Hepatocyte (in vitro differentiated cells): ENCODE measurements at regions not wholly inside any gene's neighbourhood (a gene's known extent, or its start where the extent isn't known, plus 50 kb on each side); places are given as distances from the start of the nearest gene placed in this dataset.

Source experiments
- DNase-seq: peaks from one replicate; pipeline ENCODE4 v3.0.0-alpha.2; 2016; ENCODE audit warnings: low spot score
- H2AFZ ChIP-seq: fragments of 200-600 bp; sonication (generic); 2 replicates; pipeline ENCODE4 v1.6.0; 2016; ENCODE audit warnings: antibody characterized with exemption, mild to moderate bottlenecking
- H3K27ac ChIP-seq: fragments of 200-600 bp; sonication (generic); 2 replicates; pipeline ENCODE4 v1.5.1; 2016; ENCODE audit warnings: mild to moderate bottlenecking
- H3K27me3 ChIP-seq: fragments of 200-600 bp; sonication (generic); 2 replicates; pipeline ENCODE4 v1.6.1; 2016
- H3K36me3 ChIP-seq: fragments of 200-600 bp; sonication (generic); replicated peaks from 2 replicates; pipeline ENCODE4 v1.5.1; 2016; ENCODE audit warnings: low read depth; ENCODE audit not compliant: insufficient read depth
- H3K4me1 ChIP-seq: fragments of 200-600 bp; sonication (generic); 2 replicates; pipeline ENCODE4 v1.5.1; 2016; ENCODE audit warnings: mild to moderate bottlenecking, moderate library complexity; ENCODE audit not compliant: insufficient read depth
- H3K4me2 ChIP-seq: fragments of 200-600 bp; sonication (generic); 2 replicates; pipeline ENCODE4 v1.6.0; 2016
- H3K4me3 ChIP-seq: fragments of 200-600 bp; sonication (generic); 2 replicates; pipeline ENCODE4 v1.5.1; 2016; ENCODE audit warnings: mild to moderate bottlenecking
- H3K79me2 ChIP-seq: fragments of 200-600 bp; sonication (generic); 2 replicates; pipeline ENCODE4 v1.6.0; 2017; ENCODE audit warnings: mild to moderate bottlenecking
- H3K9me2 ChIP-seq: fragments of 200-600 bp; sonication (generic); replicated peaks from 2 replicates; pipeline ENCODE4 v1.6.0; 2017; ENCODE audit warnings: mild to moderate bottlenecking; ENCODE audit not compliant: insufficient read depth
- H3K9me3 ChIP-seq: fragments of 200-600 bp; sonication (generic); 2 replicates; pipeline ENCODE4 v1.5.1; 2016; ENCODE audit warnings: low read depth, mild to moderate bottlenecking
- H4K20me1 ChIP-seq: fragments of 200-600 bp; sonication (generic); 2 replicates; pipeline ENCODE4 v1.6.0; 2016; ENCODE audit warnings: mild to moderate bottlenecking; ENCODE audit not compliant: insufficient read depth, poor library complexity, severe bottlenecking
- CTCF ChIP-seq: fragments of 200-600 bp; sonication (generic); IDR thresholded peaks from 2 replicates; pipeline ENCODE4 v1.5.1; 2016; ENCODE audit warnings: antibody characterized with exemption, mild to moderate bottlenecking; ENCODE audit not compliant: poor library complexity
- EZH2 ChIP-seq: fragments of 200-600 bp; sonication (generic); IDR thresholded peaks from 2 replicates; pipeline ENCODE4 v1.6.1; 2016; ENCODE audit warnings: antibody characterized with exemption, mild to moderate bottlenecking, borderline replicate concordance
- EZH2phosphoT487 ChIP-seq: fragments of 200-600 bp; sonication (generic); IDR thresholded peaks from one replicate; pipeline ENCODE4 v1.6.1; 2018; ENCODE audit warnings: antibody characterized with exemption, mild to moderate bottlenecking, low read depth, moderate library complexity; ENCODE audit not compliant: unreplicated experiment, severe bottlenecking
- WGBS: methylation state at CpG from one replicate; pipeline ENCODE4 v1.1.6; 2016; ENCODE audit warnings: low lambda C conversion rate; ENCODE audit errors: missing lambda C conversion rate; 5-methylcytosine and 5-hydroxymethylcytosine counted together

GRCh38 chr5:145558288-145558687 is 276.9 kb downstream of the PRELID2 start:
- Histone ChIP-seq H3K4me3 (no peak overlapping the region), H2AFZ (no peak overlapping the region), H3K9me3 (no peaks in the 10 kb centered on the region), H3K27ac (no peak overlapping the region), H3K27me3 (no peaks in the 10 kb centered on the region), H4K20me1 (no peaks in the 10 kb centered on the region), H3K4me2 (no peak overlapping the region), H3K79me2 (no peaks in the 10 kb centered on the region), H3K9me2 (no peaks in the 10 kb centered on the region), H3K4me1 (no peaks in the 10 kb centered on the region), H3K36me3 (no peaks in the 10 kb centered on the region)
- no peak for DNase-seq
- TF ChIP-seq EZH2phosphoT487 (no peak), EZH2 (no peak)
- WGBS, result 88% methylated on average over 1 of the region's 1 CpG

GRCh38 chr5:145557345-145557744 is 277.8 kb downstream of the PRELID2 start:
- H3K4me3 ChIP-seq, result no peak overlapping the region
- no peaks in the 10 kb centered on the region for H3K4me1 ChIP-seq
- no peak overlapping the region for H3K27ac ChIP-seq
- no peaks in the 10 kb centered on the region for H3K9me2 ChIP-seq
- H3K27me3 ChIP-seq, result no peaks in the 10 kb centered on the region
- no peak for DNase-seq
- no peak overlapping the region for H2AFZ ChIP-seq
- no peaks in the 10 kb centered on the region for H3K79me2 ChIP-seq
- no peaks in the 10 kb centered on the region for H3K36me3 ChIP-seq
- no peak overlapping the region for H3K4me2 ChIP-seq
- H4K20me1 ChIP-seq, result no peaks in the 10 kb centered on the region
- no peak for TF ChIP-seq EZH2
- no peak for TF ChIP-seq EZH2phosphoT487
- TF ChIP-seq CTCF, result no peak
- H3K9me3 ChIP-seq, result no peaks in the 10 kb centered on the region
- 41% methylated on average over 1 of the region's 1 CpG for WGBS

- H3K27ac ChIP-seq, result no peak overlapping the region
- H4K20me1 ChIP-seq, result no peaks in the 10 kb centered on the region
- H3K36me3 ChIP-seq, result no peaks in the 10 kb centered on the region
- no peaks in the 10 kb centered on the region for H3K27me3 ChIP-seq
- H3K4me2 ChIP-seq, result no peak overlapping the region
- H3K4me3 ChIP-seq, result no peak overlapping the region
- H3K9me2 ChIP-seq, result no peaks in the 10 kb centered on the region
- H3K79me2 ChIP-seq, result no peaks in the 10 kb centered on the region
- DNase-seq, result peak; percentile 8
- TF ChIP-seq EZH2phosphoT487 (no peak), EZH2 (no peak), CTCF (no peak)
- H3K9me3 ChIP-seq, result no peaks in the 10 kb centered on the region
- H3K4me1 ChIP-seq, result no peaks in the 10 kb centered on the region
- no peak overlapping the region for H2AFZ ChIP-seq
These were observed 280.7 kb downstream of the PRELID2 start for GRCh38 chr5:145554399-145554798.

GRCh38 chr5:145553177-145553576 is 282.0 kb downstream of the PRELID2 start:
- no peak overlapping the region for H3K4me3 ChIP-seq
- DNase-seq, result no peak
- WGBS, result 98% methylated on average over 2 of the region's 2 CpGs
- H4K20me1 ChIP-seq, result no peaks in the 10 kb centered on the region
- no peaks in the 10 kb centered on the region for H3K9me3 ChIP-seq
- H3K9me2 ChIP-seq, result no peaks in the 10 kb centered on the region
- no peak overlapping the region for H2AFZ ChIP-seq
- no peak overlapping the region for H3K27ac ChIP-seq
- no peaks in the 10 kb centered on the region for H3K4me1 ChIP-seq
- no peaks in the 10 kb centered on the region for H3K27me3 ChIP-seq
- no peak for TF ChIP-seq EZH2phosphoT487
- no peak for TF ChIP-seq EZH2
- no peak for TF ChIP-seq CTCF
- H3K36me3 ChIP-seq, result no peaks in the 10 kb centered on the region
- H3K79me2 ChIP-seq, result no peaks in the 10 kb centered on the region
- no peak overlapping the region for H3K4me2 ChIP-seq
